ENCODE measurements at regions not wholly inside any gene's neighbourhood (a gene's known extent, or its start where the extent isn't known, plus 50 kb on each side); places are given as distances from the start of the nearest gene placed in this dataset.

- TF ChIP-seq POLR2A (IDR thresholded peaks at IDR 0.05; ENCODE audit: low read depth, low read length) (no peak), TAF1 (IDR thresholded peaks at IDR 0.05; ENCODE audit: low read depth, low read length) (no peak), POLR2AphosphoS5 (IDR thresholded peaks at IDR 0.05; ENCODE audit: low read depth, low read length) (no peak)
These were observed 353.7 kb upstream of the ACTBL2 start for GRCh38 chr5:57836331-57836730.
